Panc1 (cell line): ENCODE measurements at regions not wholly inside any gene's neighbourhood (a gene's known extent, or its start where the extent isn't known, plus 50 kb on each side); places are given as distances from the start of the nearest gene placed in this dataset.

Experiments used
- ATAC-seq: fragments of 200-7000 bp; cut with Tn5 transposase; 2 replicates; pipeline ENCODE4 v1.9.1; 2020; ENCODE audit warnings: mild to moderate bottlenecking, moderate library complexity
- BruUV-seq: library from RNA; stranded (reverse); fragments of 400-500 nt; replicated peaks from 2 replicates; lab custom pipeline; 2021; lab: Mats Ljungman, UMichigan
- CTCF ChIA-PET: fragments of 300-600 bp; sonication (Branson Sonifier 250); formaldehyde crosslinking; loops from one replicate; lab custom pipeline; 2022; ENCODE audit warnings: antibody characterized with exemption; lab: Charles Lee
- POLR2A ChIA-PET: fragments of 300-600 bp; sonication (Branson Sonifier 250); formaldehyde crosslinking; loops from one replicate; lab custom pipeline; 2022; ENCODE audit warnings: antibody characterized with exemption; lab: Charles Lee
- DNase-seq: peaks from one replicate; pipeline ENCODE4 v3.0.0-alpha.2; 2010; ENCODE audit warnings: low read depth, low spot score
- H3K27ac ChIP-seq: 2 replicates; pipeline ENCODE4 v1.5.1; 2011; ENCODE audit warnings: mild to moderate bottlenecking, low read length, inconsistent platforms
- H3K27me3 ChIP-seq: fragments of 200-500 bp; sonication (Bioruptor generic); 2 replicates; pipeline ENCODE4 v1.6.0; 2014; ENCODE audit warnings: low read length, inconsistent platforms; ENCODE audit not compliant: control insufficient read depth, insufficient read depth
- H3K36me3 ChIP-seq: fragments of 200-500 bp; sonication (Bioruptor generic); 2 replicates; pipeline ENCODE4 v1.5.1; 2014; ENCODE audit warnings: inconsistent platforms, mild to moderate bottlenecking, low read length, moderate library complexity; ENCODE audit not compliant: control insufficient read depth, insufficient read depth
- H3K4me1 ChIP-seq: 2 replicates; pipeline ENCODE4 v1.5.1; 2011; ENCODE audit warnings: inconsistent platforms, mild to moderate bottlenecking, low read length, moderate library complexity; ENCODE audit not compliant: control insufficient read depth, insufficient read depth
- H3K4me3 ChIP-seq, 2 experiments: 2 replicates each; pipeline ENCODE4 v1.5.1; 2011 to 2012; ENCODE audit warnings: low read depth in 2 of 2, low read length in 2 of 2, mild to moderate bottlenecking in 2 of 2, inconsistent platforms in 1 of 2, moderate library complexity in 1 of 2
- H3K9me3 ChIP-seq: fragments of 200-500 bp; sonication (Bioruptor generic); 2 replicates; pipeline ENCODE4 v1.5.1; 2014; ENCODE audit warnings: low read depth, mild to moderate bottlenecking, inconsistent platforms, low read length, moderate library complexity; ENCODE audit not compliant: control insufficient read depth, insufficient read depth
- POLR2AphosphoS5 ChIP-seq: IDR thresholded peaks from 2 replicates; pipeline ENCODE4 v1.6.1; 2012; ENCODE audit warnings: mild to moderate bottlenecking, low read depth, low read length, moderate library complexity
- SIN3A ChIP-seq: IDR thresholded peaks from 2 replicates; pipeline ENCODE4 v1.6.1; 2012; ENCODE audit warnings: low read depth, mild to moderate bottlenecking, low read length, moderate library complexity, borderline replicate concordance; ENCODE audit not compliant: insufficient read depth
- TCF7L2 ChIP-seq: IDR thresholded peaks from 2 replicates; pipeline ENCODE4 v1.6.1; 2011; ENCODE audit warnings: mild to moderate bottlenecking, low read depth, low read length, inconsistent platforms
- in situ Hi-C: cut with HindIII; loops from 2 replicates; pipeline ENCODE4 v1.10.0; 2016; ENCODE audit warnings: low sequenced_read_pairs, low pct_unique_long_range_greater_than_20kb
- intact Hi-C: fragments of 100-400 bp; cut with micrococcal nuclease; formaldehyde crosslinking; loops from one replicate; pipeline ENCODE4 v1.10.0; 2022; ENCODE audit not compliant: unreplicated experiment
- TF ChIP-seq, protein P1 (sequence below): fragments of 450-650 bp; IDR thresholded peaks from 2 replicates; pipeline ENCODE4 v1.5.1; 2017; ENCODE audit warnings: mild to moderate bottlenecking
- TF ChIP-seq, protein P2 (sequence below), 2 experiments: IDR thresholded peaks; 2 replicates each; pipeline ENCODE4 v1.6.1; 2011 to 2012; ENCODE audit warnings: low read depth in 2 of 2, control low read depth in 1 of 2, low read length in 1 of 2, mild to moderate bottlenecking in 1 of 2, moderate library complexity in 1 of 2; ENCODE audit not compliant: insufficient read depth in 1 of 2

DNA sequence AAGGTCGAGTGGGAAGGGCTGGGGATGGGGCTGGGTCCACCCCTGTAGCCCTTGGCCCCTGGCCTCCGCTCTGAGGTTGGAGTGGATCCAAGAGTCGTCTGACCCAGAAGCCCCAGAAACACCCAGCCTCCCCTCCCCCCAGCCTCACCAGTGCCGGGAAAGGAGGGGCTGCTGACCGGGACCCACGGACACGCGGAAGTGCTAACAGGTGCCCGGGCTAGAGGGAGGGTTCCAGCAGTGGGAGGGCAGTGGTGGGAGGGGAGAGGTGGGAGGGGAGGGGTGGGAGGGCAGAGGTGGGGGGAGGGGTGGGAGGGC is 131.8 kb upstream of the NKX1-1 start:
- no TSS peak for BruUV-seq
- CTCF ChIA-PET: no interaction called here
- no peak overlapping the region for H3K4me3 ChIP-seq
- no peak for TF ChIP-seq TCF7L2
- TF ChIP-seq, protein P1, sequence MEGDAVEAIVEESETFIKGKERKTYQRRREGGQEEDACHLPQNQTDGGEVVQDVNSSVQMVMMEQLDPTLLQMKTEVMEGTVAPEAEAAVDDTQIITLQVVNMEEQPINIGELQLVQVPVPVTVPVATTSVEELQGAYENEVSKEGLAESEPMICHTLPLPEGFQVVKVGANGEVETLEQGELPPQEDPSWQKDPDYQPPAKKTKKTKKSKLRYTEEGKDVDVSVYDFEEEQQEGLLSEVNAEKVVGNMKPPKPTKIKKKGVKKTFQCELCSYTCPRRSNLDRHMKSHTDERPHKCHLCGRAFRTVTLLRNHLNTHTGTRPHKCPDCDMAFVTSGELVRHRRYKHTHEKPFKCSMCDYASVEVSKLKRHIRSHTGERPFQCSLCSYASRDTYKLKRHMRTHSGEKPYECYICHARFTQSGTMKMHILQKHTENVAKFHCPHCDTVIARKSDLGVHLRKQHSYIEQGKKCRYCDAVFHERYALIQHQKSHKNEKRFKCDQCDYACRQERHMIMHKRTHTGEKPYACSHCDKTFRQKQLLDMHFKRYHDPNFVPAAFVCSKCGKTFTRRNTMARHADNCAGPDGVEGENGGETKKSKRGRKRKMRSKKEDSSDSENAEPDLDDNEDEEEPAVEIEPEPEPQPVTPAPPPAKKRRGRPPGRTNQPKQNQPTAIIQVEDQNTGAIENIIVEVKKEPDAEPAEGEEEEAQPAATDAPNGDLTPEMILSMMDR: no peak
- TF ChIP-seq SIN3A: no peak
- TF ChIP-seq, protein P2, sequence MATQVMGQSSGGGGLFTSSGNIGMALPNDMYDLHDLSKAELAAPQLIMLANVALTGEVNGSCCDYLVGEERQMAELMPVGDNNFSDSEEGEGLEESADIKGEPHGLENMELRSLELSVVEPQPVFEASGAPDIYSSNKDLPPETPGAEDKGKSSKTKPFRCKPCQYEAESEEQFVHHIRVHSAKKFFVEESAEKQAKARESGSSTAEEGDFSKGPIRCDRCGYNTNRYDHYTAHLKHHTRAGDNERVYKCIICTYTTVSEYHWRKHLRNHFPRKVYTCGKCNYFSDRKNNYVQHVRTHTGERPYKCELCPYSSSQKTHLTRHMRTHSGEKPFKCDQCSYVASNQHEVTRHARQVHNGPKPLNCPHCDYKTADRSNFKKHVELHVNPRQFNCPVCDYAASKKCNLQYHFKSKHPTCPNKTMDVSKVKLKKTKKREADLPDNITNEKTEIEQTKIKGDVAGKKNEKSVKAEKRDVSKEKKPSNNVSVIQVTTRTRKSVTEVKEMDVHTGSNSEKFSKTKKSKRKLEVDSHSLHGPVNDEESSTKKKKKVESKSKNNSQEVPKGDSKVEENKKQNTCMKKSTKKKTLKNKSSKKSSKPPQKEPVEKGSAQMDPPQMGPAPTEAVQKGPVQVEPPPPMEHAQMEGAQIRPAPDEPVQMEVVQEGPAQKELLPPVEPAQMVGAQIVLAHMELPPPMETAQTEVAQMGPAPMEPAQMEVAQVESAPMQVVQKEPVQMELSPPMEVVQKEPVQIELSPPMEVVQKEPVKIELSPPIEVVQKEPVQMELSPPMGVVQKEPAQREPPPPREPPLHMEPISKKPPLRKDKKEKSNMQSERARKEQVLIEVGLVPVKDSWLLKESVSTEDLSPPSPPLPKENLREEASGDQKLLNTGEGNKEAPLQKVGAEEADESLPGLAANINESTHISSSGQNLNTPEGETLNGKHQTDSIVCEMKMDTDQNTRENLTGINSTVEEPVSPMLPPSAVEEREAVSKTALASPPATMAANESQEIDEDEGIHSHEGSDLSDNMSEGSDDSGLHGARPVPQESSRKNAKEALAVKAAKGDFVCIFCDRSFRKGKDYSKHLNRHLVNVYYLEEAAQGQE (IDR thresholded peaks at IDR 0.05; ENCODE audit: insufficient read depth in 1 of 2, low read depth in 2 of 2, low read length in 1 of 2): no peak
- TF ChIP-seq POLR2AphosphoS5: no peak
- H3K4me1 ChIP-seq: no peaks in the 10 kb centered on the region
- H3K36me3 ChIP-seq: no peaks in the 10 kb centered on the region
- H3K9me3 ChIP-seq: no peaks in the 10 kb centered on the region
- H3K27me3 ChIP-seq: no peaks in the 10 kb centered on the region
- in situ Hi-C loops (no loop called here), intact Hi-C loops (no loop called here)
- no peak for DNase-seq
- no peak for ATAC-seq
- POLR2A ChIA-PET: no interaction called here
- H3K27ac ChIP-seq: no peak overlapping the region

DNA sequence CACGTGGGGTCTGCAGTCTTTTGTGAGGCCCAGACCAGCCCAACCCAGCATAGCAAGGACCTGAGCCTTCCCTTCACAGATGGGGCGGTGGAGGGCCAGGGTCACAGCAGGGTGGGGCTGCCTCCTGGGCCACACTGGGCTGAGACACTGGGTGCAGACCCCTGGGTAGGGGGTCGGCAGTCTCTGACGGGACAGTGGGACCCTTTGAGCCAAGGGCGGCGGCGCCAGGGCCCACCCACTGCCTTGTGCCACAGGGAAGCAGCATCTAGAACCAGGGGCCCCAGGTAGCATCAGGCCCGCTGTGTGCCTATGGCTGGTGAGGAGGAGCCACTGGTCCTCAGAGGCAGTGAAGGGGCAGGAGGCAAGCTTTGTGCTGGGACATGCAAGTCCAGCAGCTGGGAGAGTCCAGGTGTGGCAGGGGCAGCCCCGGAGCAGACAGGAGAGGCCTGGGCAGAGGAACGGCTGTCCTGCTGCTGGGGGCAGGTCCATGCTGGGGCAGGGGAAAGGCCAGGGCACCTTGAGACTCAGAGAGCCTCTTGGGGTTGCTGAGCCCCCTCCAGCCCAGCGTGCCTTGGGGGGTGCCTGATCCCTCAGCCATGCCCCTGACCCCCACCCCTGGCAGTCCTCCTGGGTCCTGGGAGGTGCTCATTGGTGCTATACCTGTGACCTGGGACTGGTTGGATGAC is 131.3 kb upstream of the NKX1-1 start:
- ATAC-seq (no peak), DNase-seq (no peak)
- TF ChIP-seq POLR2AphosphoS5: no peak
- TF ChIP-seq, protein P1: no peak
- TF ChIP-seq, protein P2 (IDR thresholded peaks at IDR 0.05; ENCODE audit: insufficient read depth in 1 of 2, low read depth in 2 of 2, low read length in 1 of 2): no peak
- TF ChIP-seq SIN3A: no peak
- no peak for TF ChIP-seq TCF7L2
- no peaks in the 10 kb centered on the region for H3K36me3 ChIP-seq
- CTCF ChIA-PET: no interaction called here
- H3K27me3 ChIP-seq: no peaks in the 10 kb centered on the region
- no peaks in the 10 kb centered on the region for H3K4me1 ChIP-seq
- intact Hi-C loops: no loop called here
- POLR2A ChIA-PET: no interaction called here
- no peak overlapping the region for H3K27ac ChIP-seq
- H3K4me3 ChIP-seq: no peak overlapping the region
- no peaks in the 10 kb centered on the region for H3K9me3 ChIP-seq
- BruUV-seq: no TSS peak
- in situ Hi-C loops: no loop called here
